ENCODE measurements at regions not wholly inside any gene's neighbourhood (a gene's known extent, or its start where the extent isn't known, plus 50 kb on each side); places are given as distances from the start of the nearest gene placed in this dataset.

GRCh38 chr3:117304681-117305080, 595.1 kb downstream of the TUSC7 start:
- DNase-seq (ENCODE audit: low read depth in 3 of 3): no peak

DNA sequence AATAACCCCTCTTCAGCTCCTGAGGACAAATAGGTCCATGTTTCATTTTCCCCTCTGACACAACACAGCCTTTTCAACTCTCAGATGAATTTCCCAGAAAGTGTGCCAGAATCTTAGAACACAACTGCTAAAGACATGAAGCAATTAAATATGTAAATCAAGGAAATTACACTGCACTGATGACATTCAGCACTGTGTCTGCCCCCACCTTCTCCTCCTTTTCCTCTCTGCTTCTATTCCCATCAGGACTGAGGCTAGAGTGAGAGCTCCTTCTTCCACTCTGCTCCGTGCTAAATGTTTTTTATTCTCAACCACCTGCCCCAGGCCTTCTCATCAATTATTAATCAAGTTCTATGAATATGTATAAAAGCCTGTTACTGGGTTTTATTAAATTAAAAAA, 596.1 kb downstream of the TUSC7 start:
- no peak for DNase-seq (ENCODE audit: low read depth in 3 of 3)

GRCh38 chr3:117306299-117306698, 596.7 kb downstream of the TUSC7 start:
- no peak for DNase-seq (ENCODE audit: low read depth in 3 of 3)

DNA sequence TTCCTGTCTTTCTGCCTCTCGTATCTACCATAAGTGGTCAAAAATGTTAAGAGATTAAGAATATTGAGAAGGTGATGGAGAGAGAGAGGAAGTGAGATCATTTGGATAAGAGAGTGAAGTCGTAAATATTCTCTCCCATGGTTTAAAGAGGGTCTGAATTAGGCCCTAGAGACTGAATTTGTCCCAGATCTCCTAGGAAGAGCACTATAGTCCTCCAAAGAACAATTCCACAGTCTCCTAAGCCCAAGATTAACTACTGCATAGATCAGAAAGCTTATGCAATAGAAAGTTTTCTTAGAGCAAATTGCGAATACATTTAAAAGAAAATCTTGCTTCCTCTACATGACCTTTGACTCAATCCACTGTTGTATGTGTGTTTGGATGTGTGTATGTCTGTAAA, 598.8 kb downstream of the TUSC7 start:
- DNase-seq (ENCODE audit: low read depth in 3 of 3): no peak

DNA sequence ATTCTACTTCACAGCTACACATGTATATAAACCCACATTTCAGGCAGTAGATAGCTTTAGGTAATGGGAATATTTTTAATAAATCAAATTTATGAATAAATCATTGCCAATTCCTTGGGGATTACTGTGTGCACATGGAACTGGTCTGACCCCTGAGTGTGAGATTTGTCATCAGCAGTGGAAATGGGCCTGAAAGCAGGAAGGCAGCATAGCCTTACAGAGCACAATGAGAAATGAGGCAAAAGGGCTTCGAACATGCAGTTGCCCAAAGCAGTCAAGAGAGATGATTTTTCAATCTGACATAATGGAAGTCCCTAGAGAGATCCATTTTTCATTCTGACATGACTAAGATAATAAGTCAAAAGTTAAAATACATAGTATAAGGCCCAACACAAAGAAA, 599.2 kb downstream of the TUSC7 start:
- no peak for DNase-seq (ENCODE audit: low read depth in 3 of 3)

DNA sequence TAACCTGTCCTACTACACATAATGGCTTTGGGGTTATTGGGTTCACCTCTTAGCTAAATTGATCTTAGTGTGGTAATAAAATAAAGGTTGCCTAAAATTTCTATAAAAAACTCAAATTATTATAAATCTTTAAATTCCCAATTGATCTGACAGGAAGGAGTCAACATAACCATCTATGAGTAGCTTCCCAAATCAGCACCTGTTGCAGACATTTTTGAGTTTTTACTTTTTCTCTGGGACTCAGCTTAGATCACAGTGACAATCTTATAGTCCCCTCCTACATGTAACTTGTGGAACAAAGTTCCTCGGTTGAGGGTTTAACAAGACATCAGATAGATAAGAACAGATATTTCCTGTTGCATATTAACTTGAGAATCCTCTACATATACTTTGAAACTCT, 601.0 kb downstream of the TUSC7 start:
- DNase-seq (ENCODE audit: low read depth in 3 of 3): no peak

- no peak for DNase-seq (ENCODE audit: low read depth in 3 of 3)
These were observed 605.0 kb downstream of the TUSC7 start for GRCh38 chr3:117314441-117315150.

GRCh38 chr3:117322866-117323265, 613.3 kb downstream of the TUSC7 start:
- no peak for DNase-seq (ENCODE audit: low read depth in 3 of 3)

- DNase-seq (ENCODE audit: low read depth in 3 of 3): no peak
These were observed 637.3 kb downstream of the TUSC7 start for GRCh38 chr3:117346901-117347300.

- no peak for DNase-seq (ENCODE audit: low read depth in 3 of 3)
These were observed 639.3 kb downstream of the TUSC7 start for GRCh38 chr3:117348884-117349283.

- no peak for DNase-seq (ENCODE audit: low read depth in 3 of 3)
These were observed 640.0 kb downstream of the TUSC7 start for GRCh38 chr3:117349566-117349965.

- DNase-seq (ENCODE audit: low read depth in 3 of 3): no peak
These were observed 640.8 kb downstream of the TUSC7 start for GRCh38 chr3:117350371-117350770.

DNA sequence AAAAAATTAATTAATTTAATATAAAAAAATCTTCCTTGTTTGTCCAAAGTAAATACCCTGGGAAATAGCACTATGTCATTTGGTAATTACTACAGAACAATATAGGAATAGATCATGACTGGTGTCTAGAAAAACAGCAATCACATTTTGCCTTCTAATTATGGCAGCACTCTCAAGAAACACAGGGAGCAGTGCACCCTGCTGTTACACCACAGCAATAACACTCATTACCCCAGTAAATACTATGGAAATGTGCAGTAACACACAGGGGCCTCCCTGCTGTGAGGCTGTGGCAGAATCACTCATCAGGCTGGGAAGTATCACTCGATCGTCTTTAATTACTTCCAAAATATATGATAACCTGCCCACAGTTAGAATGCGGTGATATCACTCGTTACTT, 646.0 kb downstream of the TUSC7 start:
- no peak for DNase-seq (ENCODE audit: low read depth in 3 of 3)

GRCh38 chr3:117356091-117356705, 646.6 kb downstream of the TUSC7 start:
- no peak for DNase-seq (ENCODE audit: low read depth in 3 of 3)

DNA sequence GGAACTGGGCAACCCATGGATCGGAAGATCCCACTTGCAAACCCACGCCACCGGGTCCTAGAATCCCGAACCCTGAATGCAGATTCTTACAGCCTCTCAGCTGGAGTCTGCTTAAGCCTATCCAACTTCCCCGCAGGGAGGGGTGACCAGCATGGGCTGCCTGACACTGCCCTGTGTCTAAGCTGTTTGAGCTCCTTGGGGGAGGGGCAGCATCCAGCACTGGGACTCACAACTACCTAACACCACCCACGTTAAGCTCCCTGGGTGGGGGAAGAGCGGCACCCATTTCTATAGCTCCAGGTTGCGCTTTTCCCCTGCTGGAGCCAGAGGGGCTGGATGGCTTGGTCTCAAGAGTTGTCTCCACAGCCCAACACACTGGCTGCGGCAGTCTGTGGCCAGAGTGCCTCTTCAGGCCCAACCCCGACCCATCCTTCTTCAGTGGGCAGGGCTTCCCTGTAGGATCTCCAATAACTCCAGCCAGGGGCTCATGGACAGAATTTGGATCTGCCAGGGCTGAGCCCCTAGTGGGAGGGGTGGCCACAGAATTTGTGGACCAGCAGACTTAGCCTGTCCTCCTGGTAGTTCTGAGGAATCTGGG, 649.2 kb downstream of the TUSC7 start:
- no peak for DNase-seq (ENCODE audit: low read depth in 3 of 3)

GRCh38 chr3:117366574-117366973, 657.0 kb downstream of the TUSC7 start:
- DNase-seq (ENCODE audit: low read depth in 3 of 3): no peak

DNA sequence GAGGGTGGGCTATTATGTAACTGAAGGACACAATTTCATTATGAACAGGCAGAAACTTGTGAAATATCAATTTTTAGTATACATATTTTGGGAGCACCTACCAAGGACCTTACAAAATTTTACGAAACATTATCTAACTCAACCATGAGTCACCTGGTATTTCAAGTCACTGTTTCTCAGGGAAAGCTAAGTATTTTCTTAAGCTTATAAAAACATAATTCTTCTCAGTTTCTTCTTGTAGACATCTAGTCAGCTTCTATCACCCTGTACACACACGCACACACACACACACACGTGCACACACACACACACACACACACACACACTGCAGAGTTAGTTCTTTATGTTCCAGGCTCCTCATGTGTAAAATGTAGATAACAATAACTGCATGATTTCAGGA, 658.3 kb downstream of the TUSC7 start:
- no peak for DNase-seq (ENCODE audit: low read depth in 3 of 3)

DNA sequence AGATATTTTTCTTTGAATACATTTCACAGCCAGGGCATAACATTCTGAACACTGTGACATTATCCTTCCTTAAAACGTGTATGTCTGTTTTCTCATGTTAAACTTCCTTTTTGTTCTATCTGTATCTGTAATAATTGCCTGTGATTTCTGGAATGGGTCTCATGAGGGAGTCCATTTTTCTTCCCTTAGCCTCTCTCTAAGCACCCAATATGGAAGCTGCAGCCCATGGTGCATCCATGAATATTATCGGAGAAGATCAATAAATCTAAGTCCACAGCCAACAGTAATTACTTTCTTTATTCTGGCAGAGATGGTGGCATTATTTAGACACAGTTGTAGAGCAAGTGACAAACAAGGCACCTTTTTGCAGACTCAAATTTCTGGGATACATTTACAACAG, 671.1 kb downstream of the TUSC7 start:
- DNase-seq (ENCODE audit: low read depth in 3 of 3): no peak

DNA sequence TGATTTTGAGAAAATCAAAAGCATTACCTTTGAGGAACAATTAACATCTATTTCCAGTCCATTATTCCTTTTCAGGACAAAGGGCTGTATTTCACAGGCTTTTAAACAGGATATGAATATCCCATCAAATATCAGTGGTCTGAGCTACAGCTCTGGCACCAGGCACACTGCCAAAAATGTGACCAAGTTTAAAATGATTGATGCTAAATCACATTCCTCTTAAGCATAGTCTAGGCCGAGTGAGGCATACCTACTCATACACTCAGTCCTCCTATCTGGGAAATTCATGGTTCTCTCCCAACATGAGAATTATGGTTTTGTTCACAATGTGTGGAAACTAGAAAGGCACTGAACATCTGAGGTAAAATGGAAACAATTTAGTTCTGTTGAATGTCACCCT, 683.5 kb downstream of the TUSC7 start:
- no peak for DNase-seq (ENCODE audit: low read depth in 3 of 3)

DNA sequence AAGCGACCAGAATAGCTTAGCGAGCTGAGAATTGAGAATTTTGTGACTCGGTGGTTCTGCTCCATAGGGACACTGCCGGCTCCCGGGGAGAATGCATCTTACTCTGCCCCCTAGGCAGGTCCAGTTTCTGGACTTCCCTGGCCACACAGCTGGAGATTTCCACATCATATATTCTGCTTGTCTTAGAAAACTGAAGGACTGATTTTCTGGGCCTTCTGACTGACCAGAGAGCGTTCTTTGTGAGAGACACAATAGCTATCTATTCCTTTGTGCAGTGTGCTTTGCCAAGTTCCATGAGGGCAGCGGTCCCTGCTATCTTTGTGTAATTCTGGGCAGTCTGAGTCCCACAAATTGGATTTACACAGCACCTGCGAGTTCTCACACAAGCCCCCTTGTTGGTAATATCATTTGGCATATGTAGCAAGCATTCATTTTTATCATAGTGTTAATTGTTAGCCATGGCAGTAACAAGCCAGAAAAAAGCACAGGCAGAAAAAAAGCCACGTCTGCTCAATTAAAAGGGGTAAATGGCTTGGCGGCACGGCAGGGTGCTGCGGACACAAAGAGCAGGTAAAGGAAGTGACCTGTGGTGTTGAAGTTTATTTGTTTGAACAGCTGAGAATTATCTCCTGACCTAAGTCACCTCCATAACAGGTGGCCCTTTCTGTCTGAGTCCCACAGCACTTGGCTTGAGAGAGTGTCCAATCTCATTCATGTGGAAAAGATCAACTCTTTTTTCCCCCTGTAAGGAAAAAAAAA, 688.7 kb downstream of the TUSC7 start:
- DNase-seq (ENCODE audit: low read depth in 3 of 3): no peak

DNA sequence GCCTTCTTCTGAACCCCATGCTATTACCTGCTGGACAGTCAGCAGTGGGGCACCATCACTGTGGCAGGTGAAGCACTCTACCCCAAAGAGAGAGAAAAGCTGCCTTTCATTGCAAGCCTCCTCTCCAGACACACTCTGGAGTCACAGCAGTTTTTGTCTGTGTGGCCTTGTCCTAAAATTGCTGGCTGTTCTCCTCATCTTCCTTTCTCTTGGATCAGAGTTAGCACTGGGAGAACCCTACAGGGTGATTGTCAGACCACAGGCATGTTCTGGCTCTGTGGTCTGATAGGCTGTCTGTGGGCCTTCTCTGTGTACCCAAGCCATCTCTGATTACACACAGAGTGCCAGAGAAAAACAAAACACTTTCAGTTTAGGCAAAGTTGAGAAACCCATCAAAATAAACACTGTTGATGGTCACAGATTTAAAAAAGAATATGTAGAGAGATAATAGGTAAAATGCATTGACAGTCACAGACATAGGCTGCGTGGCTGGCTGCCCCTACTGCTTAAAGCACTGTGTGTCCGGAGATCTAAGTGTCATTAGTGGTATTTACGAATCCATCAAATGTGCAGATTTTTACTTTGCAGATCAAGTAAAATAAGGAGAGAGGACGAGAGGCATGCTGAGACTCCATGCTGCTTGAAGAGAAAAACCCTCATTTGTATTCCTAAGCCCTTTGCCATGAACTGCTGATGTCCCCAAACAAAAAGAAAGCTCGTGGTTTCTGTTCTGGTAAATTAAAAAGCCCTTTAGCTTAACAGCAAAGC, 689.9 kb downstream of the TUSC7 start:
- no peak for DNase-seq (ENCODE audit: low read depth in 3 of 3)

GRCh38 chr3:117400303-117400702, 690.7 kb downstream of the TUSC7 start:
- no peak for DNase-seq (ENCODE audit: low read depth in 3 of 3)
